HG03139 (cell line): ENCODE measurements at regions not wholly inside any gene's neighbourhood (a gene's known extent, or its start where the extent isn't known, plus 50 kb on each side); places are given as distances from the start of the nearest gene placed in this dataset.

Experiments used
- ATAC-seq: cut with Tn5 transposase; IDR thresholded peaks from one replicate; pipeline ENCODE4 v1.9.1; 2021; ENCODE audit not compliant: unreplicated experiment

DNA sequence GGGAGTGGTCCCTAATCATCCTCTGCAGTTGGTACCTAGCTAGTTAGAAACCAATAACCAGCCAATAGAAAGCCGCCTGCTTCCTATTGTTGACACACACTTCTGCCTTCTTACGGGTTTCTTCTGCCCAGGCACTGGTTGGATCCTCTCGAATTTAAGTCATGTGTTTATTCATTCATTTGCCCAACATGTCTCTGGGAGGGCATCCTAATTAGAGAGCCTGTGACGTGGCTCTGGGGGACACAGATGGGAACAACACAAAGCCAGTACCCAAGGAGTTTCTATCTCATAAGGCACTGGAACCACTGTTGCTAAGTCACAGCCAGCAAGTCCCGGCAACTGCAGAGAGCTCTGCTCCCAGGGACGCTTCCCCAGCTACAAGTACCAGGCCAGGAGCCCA is 300.7 kb upstream of the TNRC6C start:
- ATAC-seq, result no peak

DNA sequence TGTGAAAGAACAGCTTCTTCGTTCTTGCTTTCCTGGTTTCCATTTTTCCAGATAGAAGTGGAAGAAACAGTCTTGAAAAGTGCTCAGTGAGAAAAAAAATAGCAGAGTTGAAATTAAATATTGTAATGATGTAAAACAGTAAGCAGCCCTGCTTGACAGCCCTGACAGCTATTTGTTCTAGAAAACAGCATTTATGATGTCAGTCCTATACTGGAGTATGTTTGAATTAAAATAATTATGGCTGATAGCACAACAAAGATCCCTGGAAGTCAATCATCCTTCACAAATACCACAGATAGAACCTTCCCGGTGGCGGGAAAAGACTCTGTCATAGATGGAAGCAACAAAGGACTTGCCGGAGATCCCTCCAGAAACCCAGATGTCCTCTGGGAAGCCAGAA is 298.0 kb upstream of the TNRC6C start:
- no peak for ATAC-seq

DNA sequence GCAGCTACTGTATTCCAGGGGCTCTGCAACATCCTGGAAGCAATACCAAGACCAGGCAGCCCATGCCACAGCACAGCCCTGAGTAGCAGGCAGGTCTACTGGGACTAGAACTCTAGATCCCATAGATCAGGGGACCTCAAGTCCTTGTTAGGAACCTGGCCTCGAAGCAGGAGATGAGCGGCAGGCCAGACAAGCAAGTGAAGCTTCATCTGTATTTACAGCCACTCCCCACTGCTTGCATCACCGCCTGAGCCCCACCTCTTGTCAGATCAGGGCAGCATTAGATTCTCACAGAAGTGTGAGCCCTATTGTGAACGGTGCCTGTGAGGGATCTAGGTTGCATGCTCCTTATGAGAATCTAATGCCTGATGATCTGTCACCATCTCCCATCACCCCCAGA is 295.7 kb upstream of the TNRC6C start:
- no peak for ATAC-seq

DNA sequence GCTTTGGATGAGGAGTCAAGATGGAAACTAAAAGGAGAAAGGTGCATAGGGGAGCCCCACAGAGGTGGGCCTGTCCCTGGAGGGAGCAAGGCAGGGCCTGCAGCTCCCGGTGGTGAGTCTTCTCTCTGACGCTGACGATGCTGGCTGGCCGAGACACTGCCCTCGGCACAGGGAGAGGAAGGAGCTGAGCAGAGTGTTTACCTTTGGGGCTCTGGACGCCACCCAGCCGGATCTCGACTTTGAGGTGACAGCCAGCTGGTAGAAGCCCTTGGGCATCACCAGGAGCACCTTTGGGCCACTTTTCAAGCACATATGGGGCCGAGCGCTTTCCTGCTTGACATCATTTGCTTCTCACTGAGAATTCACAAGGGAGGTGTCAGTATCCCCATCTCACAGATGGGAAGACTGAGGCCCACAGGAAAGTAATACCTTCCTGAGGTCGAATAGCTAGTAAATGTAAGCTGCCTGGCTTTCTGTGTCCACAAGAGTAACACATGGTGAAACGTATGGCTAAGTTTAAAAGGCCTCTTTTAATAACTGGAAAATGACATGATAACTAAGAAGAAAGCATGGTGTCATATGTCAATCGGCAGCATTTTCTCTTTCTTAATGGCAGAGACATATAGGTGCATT is 294.3 kb upstream of the TNRC6C start:
- no peak for ATAC-seq

DNA sequence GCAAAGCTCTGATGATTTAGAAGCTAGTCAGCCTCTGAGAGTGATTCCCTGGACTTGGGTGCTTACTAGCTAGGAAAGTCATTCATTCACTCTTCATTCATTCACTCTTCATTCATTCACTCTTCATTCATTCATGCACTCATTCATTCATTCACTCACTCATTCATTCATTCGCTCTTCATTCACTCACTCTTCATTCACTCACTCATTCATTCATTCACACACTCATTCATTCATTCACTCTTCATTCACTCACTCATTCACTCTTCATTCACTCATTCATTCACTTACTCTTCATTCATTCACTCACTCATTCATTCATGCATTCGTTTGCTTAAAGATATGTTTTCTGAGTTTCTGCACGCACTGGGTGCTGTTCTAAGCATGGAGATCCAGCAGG is 292.7 kb upstream of the TNRC6C start:
- no peak for ATAC-seq

DNA sequence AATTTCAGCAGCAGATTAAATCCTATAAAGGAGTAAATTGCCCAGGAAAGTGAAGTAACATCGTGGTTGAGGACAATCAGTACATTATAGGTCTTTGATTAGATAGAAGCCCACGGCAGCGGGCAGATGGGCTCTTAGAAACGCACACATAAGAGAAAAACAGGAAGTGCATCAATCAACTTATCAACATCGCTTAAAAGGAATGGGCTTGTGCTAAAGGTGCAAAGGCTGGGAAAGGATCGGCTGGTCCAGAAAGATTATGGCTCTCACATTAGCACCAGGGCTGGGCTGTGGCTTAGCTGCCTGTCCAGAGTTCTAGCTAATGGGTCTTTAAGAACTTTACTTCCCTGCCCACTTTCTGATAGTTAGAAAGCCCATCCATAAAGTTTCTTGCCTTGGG is 292.0 kb upstream of the TNRC6C start:
- ATAC-seq, result no peak

DNA sequence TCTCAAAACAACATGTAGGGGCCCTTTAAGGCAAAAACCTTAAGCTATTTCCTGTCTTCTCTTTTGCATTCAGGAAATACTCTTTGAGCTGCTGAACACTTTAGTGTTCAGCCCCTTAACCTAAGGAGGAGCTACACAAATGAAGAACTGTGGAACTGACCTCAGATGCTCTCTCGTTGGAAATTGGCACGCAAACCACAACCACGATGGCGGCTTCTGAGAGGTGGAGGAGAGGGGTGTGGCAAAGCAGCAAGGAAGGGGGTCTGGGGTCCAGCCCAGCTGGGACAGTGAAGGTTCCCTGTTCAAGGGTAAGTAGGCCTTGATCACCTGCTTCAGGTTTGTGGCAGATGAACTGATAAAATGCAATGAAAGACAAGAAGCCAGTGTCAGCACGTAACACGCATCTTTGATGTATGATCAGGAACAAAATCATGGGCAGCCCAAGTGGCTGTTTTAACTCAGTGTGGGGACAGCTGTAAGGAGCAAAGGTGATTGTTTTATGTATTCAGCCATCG is 291.6 kb upstream of the TNRC6C start:
- no peak for ATAC-seq

DNA sequence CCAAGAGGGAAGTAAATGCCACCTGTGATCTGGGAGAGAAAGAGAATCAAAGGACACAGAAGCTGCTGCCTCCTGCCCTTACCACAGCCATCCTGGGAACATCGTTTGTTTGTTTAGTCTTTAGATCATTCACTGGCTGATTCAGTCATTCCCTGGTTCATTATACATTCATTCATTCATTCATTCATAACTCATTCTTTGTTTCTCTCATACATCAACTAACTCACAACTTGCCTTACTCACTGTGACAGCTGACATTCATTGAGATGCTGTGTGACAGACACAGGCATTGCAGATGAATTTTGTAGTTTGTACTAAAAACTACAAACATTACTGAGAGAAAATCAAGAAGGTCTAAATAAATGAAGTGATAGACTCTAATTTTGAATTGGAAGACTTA is 291.0 kb upstream of the TNRC6C start:
- no peak for ATAC-seq

DNA sequence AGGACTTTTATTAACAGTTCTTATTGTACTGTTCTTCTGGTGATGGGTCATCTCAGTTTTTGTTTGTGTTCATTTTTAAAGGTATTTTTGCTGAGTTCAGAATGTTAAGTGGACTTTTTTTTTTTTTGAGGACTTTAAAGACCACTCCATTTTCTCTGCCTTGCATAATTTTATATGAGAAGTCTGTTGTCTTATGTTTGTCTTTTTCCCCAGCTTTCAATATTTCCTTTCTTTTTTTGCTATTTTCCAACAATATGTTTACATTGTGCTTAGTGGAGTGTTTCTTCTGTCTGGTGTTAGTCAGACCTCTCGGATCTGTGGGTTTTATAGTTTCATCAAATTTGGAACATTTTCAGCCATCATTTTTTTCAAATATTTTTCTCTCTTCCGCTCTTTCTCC is 290.0 kb upstream of the TNRC6C start:
- ATAC-seq, result no peak

DNA sequence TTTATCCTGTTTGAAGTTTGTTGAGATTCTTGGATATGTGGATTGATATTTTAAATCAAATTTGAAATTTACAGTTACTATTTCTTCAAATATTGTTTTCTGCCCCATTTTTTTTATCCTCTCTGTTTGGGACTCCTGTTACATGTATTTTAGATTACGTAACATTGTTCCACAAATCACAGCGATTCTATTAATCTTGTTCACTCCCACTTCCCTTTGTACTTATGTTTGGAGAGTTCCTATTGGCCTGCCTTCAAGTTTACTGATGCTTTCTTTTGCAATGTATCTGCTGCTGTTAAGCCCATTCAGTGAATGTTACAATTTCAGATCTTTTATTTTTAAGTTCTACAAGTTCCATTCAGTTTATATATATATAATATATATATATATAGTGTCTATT is 288.3 kb upstream of the TNRC6C start:
- ATAC-seq, result no peak

DNA sequence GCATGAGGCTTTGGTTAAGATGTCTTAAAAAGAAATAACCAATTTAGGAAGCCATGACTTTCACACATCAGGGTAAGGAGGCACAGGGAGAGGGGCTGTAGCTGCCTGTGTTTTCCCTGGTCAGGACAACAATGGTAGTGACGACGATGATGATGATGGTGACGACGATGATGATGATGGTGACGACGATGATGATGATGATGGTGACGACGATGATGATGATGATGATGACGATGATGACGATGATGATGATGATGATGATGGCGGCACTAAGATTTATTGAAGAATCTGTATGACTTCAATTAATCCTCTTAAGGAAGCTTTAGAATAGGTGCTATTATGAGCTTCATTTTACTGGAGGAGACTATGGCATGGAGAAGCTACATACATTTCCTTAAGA is 284.1 kb upstream of the TNRC6C start:
- ATAC-seq, result no peak

DNA sequence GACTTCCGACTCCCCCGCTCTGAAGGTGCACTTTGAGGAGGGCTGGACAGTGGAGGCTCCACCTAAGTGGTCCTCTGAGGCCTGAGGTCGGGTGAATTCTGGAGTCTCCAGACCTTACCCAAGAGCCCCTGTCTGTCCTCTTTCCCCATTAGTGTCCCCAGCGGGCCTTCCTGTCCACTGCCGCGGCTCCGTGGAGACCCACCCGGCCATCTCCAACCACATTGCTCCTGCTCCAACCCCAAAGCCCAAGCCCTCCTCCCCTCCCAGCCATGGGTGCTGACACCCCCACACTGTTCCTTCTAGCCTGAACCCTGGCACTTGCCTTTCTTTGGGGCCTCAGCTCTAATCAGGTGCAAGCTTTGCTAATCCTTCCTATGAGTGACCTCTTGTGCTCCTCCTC is 283.1 kb upstream of the TNRC6C start:
- no peak for ATAC-seq

DNA sequence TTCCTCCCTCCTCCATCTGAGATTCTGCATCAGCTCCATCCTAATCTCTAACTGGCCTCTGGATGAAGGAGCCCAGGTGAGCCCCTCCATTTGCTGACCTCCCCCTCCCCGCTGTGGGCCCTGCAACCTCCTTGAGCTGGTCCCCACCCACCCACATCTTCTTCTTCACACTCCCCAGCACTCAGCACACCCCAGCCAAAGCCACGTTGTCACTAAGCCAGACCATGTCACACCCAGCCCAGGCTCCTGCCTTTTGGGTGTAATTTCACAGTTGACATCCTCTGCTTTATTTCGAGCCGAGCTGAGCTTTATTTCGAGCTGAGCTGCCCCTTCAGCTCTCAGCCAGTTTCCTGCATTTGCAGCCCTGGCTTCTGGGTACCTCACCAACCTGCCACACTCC is 282.7 kb upstream of the TNRC6C start:
- ATAC-seq, result no peak

DNA sequence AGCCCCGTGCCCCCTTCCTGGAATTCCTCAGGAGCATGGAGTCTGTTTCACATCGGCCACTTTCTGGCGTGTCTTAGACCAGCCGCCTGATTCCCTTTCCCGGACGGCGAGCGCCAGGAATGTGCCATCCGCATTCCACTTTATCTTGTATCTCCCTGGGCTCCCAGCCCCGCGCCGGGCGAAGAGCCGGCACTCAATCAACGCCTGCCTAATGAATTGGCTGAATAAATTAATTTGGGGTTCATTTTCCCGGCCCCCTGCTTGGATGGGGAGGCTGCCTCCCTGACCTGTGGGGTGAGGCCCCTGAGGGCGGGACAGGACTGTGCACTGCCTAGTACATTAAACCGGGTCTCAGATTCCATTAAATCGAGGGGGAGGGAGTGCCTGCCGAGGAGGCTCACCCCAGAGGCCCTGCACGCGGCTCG is 282.3 kb upstream of the TNRC6C start:
- no peak for ATAC-seq

DNA sequence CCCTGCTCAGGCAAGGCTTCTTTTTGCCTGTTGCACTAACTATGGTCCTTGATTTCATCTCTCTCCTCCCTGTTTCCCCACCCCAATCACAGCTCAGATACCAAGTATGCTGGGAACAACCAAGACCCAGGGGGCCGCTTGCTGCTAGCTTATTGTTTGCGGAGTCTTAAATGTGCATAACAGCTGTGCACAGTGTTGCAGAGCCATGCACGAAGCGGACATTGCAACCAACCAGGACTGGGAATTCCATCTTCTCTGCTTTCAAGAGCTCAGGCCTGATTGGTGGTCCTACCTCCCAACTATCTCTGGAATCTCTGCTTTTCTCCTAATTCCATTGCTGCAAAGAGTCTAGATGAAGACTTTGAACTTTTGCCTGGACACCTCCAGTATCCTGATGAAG is 281.3 kb upstream of the TNRC6C start:
- no peak for ATAC-seq

DNA sequence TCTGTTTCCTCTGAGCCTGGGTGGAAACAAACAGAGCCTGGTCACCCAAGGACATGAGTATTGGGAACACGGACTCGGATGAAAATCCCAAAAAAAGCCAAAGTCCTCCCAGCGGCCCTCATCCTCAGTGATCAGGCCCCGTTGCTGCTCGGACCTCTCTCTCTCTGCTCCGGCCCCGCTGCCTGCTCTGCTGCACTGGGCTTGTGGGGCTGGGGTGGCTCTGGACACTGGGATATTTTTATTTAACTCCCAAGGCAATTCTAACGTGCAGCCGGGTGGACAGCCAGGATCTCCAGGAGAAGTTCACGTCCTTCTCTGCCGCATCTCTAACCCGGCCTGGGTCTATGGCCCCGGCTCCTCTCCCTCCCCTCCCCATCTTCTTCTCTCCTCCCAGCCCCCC is 280.9 kb upstream of the TNRC6C start:
- no peak for ATAC-seq

DNA sequence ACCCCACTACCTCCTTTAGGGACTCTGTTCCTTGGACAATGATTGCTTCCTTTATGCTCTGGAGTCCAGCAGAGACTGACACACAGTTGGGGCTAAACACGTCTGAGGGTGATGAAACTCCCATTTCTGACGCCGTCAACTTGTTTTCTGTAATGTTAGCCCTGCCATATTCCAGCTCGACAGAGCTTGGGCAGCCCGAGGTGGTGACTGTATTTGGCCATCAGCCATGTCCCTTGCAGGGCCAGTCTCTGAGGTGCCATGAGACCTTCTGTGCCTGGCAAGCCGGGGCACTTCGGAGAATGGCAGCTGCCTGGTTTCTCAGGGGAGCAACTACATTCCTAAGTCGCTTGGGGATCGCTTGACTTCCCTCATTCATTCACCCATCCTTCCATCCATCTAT is 278.9 kb upstream of the TNRC6C start:
- ATAC-seq, result no peak

DNA sequence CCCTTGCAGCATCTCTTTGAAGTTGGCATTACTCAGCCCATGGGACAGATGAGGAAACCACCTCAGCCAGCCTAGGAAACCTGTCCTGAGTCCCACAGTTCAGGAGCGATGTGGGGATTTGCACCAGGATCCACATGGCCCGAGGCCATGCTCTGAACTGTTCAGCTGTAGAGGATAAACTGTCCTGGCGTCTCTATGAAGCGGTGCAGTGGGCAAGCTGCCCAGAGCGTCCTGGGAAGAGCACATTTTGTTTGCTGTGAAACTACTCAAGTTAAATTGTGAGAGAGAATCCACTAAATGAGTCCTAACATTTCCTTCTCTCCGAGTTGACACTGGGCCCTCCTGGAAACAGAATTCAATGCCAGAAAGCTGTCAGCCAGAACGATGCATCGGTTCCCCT is 276.6 kb upstream of the TNRC6C start:
- ATAC-seq, result no peak

DNA sequence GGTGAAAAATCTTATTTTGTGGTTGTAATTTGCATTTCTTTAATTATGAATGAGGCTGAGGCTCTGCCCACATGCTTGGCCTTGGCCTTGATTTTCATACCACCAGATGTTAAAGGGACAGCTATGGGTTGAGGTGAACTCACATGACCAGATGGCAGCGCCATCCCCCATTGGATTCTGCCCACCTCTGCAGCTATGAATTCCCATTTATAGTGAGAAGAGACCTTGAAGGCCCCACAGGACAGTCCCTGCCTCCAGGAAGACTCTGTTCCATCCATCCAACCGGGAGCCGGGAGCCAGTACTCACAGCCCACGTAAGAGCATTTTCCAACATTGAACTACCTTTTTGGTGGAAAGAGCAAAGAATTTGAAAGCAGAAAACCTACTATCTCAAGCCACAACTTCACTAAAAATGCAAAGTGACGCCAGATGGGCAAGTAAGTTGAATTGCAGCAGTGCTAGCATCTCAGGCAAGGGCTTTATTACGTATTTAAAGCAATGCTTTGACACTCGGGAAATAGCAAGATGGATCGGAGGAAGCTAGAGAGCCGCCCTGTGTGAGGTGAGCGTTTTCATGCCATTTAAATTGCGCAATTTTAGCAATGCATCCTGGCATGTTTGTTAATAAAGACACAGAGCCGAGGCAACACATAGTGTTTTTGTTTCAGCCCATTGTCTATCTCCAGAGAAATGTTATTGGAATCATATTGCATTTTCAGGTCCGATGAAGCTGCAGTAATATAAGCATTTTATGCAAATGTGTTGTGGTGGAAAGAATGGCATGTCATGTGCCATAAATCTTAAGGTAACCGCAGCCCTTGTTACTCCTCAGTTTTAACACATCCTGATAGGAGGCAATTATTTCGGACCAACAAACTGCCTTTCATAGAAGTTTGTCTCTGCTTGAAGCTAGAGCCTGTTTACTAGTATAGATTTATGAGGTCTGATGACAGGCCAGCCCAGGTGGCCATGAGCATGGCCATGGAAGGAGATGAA is 273.4 kb upstream of the TNRC6C start:
- ATAC-seq, result no peak

DNA sequence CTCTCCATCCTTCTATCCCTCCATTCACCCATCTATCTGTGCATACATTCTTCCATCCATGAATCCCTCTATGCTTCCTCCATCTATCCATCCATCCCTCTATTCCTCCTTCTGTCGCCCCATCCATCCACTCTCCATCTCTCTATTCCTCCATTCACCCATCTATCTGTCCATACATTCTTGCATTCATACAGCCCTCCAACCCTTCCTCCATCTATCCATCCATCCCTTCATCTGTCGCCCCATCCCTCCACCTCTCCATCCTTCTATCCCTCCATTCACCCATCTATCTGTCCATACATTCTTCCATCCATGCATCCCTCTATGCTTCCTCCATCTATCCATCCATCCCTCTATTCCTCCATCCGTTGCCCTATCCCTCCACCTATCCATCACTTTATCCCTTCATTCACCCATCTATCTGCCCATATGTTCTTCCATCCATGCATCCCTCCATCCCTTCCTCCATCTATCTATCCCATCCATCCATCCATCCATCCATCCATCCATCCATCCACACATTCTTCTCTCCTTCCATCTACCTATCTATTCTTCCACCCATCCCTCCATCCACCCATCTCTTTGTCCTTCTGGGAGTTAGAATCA is 272.5 kb upstream of the TNRC6C start:
- ATAC-seq, result no peak

DNA sequence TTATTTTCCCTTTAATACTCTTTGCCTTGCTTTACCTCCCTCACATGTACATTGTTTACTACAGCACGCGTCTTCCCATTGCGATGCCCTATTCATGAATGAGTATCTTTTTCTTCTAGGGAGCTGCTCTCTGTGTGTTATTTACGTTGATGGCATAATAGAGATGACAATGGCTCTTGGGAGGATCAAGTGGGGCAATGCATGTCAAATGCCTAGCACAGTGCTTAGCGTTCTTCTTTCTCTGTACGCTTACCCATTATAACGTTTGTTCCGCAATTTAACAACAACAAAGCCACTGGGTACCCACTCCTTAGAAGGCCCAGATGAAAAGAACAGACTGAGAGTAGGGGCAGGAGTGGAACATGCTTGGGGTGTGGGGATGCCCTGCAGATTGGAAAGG is 271.6 kb upstream of the TNRC6C start:
- ATAC-seq, result no peak

DNA sequence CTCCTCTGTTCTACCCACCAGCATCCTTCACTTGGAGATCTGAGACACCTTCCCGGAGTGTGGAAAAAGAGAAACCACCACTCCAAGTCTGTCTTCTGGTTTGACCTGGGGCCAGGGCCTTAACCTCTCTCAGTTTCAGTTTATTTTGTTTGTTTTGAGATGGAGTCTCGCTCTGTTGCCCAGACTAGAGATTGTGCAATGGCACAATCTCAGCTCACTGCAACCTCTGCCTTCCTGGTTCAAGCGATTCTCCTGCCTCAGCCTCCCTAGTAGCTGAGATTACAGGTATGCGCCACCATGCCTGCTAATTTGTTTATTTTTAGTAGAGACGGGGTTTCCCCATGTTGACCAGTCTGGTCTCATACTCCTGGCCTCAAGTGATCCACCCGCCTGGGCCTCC is 271.1 kb upstream of the TNRC6C start:
- no peak for ATAC-seq
